NT2/D1 (cell line): ENCODE measurements at regions not wholly inside any gene's neighbourhood (a gene's known extent, or its start where the extent isn't known, plus 50 kb on each side); places are given as distances from the start of the nearest gene placed in this dataset.

ENCODE experiments used
- SUZ12 ChIP-seq: IDR thresholded peaks from 2 replicates; pipeline ENCODE4 v1.6.1; 2011; ENCODE audit not compliant: insufficient read length, insufficient read depth; ENCODE audit errors: extremely low read depth
- YY1 ChIP-seq: IDR thresholded peaks from 2 replicates; pipeline ENCODE4 v1.6.1; 2011; ENCODE audit not compliant: insufficient read length, insufficient read depth
- ZNF274 ChIP-seq: IDR thresholded peaks from 2 replicates; pipeline ENCODE4 v1.6.1; 2011; ENCODE audit warnings: mild to moderate bottlenecking, low read depth, low read length

- no peak for TF ChIP-seq ZNF274
- no peak for TF ChIP-seq SUZ12
- no peak for TF ChIP-seq YY1
These were observed 194.3 kb upstream of the PIK3R1 start for GRCh38 chr5:68021227-68021626.
